ENCODE measurements at regions not wholly inside any gene's neighbourhood (a gene's known extent, or its start where the extent isn't known, plus 50 kb on each side); places are given as distances from the start of the nearest gene placed in this dataset.

- ChIA-PET POLR2A (ENCODE audit: unreplicated experiment) (no interaction called here), CTCF (no interaction called here)
- H2AK9ac ChIP-seq (replicated peaks; ENCODE audit: low read depth, low read length, poor library complexity) = no peak overlapping the region
- H3K56ac ChIP-seq (ENCODE audit: extremely low read depth, insufficient read depth, low read length) = no peak overlapping the region
- no peak overlapping the region for H2BK120ac ChIP-seq (ENCODE audit: low read depth, low read length)
- WGBS, 2 experiments (ENCODE audit: extremely low coverage in 2 of 2, insufficient read length in 1 of 2) = no CpG with 5 or more reads among the region's 10 CpGs
- no peak overlapping the region for H3K4ac ChIP-seq (ENCODE audit: low read depth, low read length)
- H2BK15ac ChIP-seq (ENCODE audit: low read depth, low read length) = no peak overlapping the region
- H4K20me1 ChIP-seq (ENCODE audit: insufficient read depth, low read length) = no peaks in the 10 kb centered on the region
- H3K36me3 ChIP-seq (ENCODE audit: control insufficient read depth, insufficient read depth, low read length) = no peaks in the 10 kb centered on the region
- H4K91ac ChIP-seq (ENCODE audit: insufficient read depth, low read depth, low read length) = no peak overlapping the region
- no peak for TF ChIP-seq BHLHE40 (IDR thresholded peaks at IDR 0.05; ENCODE audit: low read depth, low read length)
- TF ChIP-seq MAZ (IDR thresholded peaks at IDR 0.05; ENCODE audit: borderline replicate concordance, low read depth, low read length) = no peak
- no peak for TF ChIP-seq CEBPB (IDR thresholded peaks at IDR 0.05; ENCODE audit: low read depth, low read length)
- no peak for TF ChIP-seq RAD21 (IDR thresholded peaks at IDR 0.05; ENCODE audit: low read length)
- TF ChIP-seq RCOR1 (IDR thresholded peaks at IDR 0.05; ENCODE audit: insufficient replicate concordance, low read length) = no peak
- no peak for TF ChIP-seq CHD1 (IDR thresholded peaks at IDR 0.05; ENCODE audit: low read depth, low read length)
- no peak for TF ChIP-seq NFE2L2 (IDR thresholded peaks at IDR 0.05; ENCODE audit: low read depth, low read length)
- no peak for TF ChIP-seq MXI1 (IDR thresholded peaks at IDR 0.05; ENCODE audit: borderline replicate concordance, low read depth, low read length)
- TF ChIP-seq MAFK (IDR thresholded peaks at IDR 0.05; ENCODE audit: low read depth, low read length) = no peak
- no peak overlapping the region for H3K14ac ChIP-seq (replicated peaks; ENCODE audit: low read depth, low read length)
- no peak overlapping the region for H2BK5ac ChIP-seq (ENCODE audit: low read depth, low read length, poor library complexity, severe bottlenecking)
- intact Hi-C loops (cut with micrococcal nuclease) = no loop called here
- no peak overlapping the region for H4K8ac ChIP-seq (ENCODE audit: low read depth in 2 of 2, low read length in 2 of 2)
- no peaks in the 10 kb centered on the region for H3K79me1 ChIP-seq (ENCODE audit: low read depth in 1 of 2, low read length in 2 of 2)
- H3K4me3 ChIP-seq (ENCODE audit: insufficient read depth, low read depth, low read length) = no peak overlapping the region
- no peak for DNase-seq
- H3K9ac ChIP-seq (ENCODE audit: low read depth, low read length) = no peak overlapping the region
- H3K27me3 ChIP-seq (ENCODE audit: control insufficient read depth, insufficient read depth, low read length) = no peaks in the 10 kb centered on the region
- H3K27ac ChIP-seq (ENCODE audit: insufficient read depth, low read length) = no peak overlapping the region
- H2AK5ac ChIP-seq (ENCODE audit: low read depth, low read length) = no peak overlapping the region
- ATAC-seq (ENCODE audit: low read depth) = no peak
- no peak overlapping the region for H2BK20ac ChIP-seq (ENCODE audit: low read depth, low read length)
- no peaks in the 10 kb centered on the region for H3K9me1 ChIP-seq (ENCODE audit: insufficient read depth, low read length)
- H3K4me1 ChIP-seq (ENCODE audit: control insufficient read depth, insufficient read depth, low read length) = no peaks in the 10 kb centered on the region
- no TSS peak for BruUV-seq (replicated peaks)
- H3K23ac ChIP-seq (ENCODE audit: low read depth, low read length) = no peak overlapping the region
- no peak overlapping the region for H2AFZ ChIP-seq (replicated peaks; ENCODE audit: low read length, poor library complexity)
- peaks cover 58% of the 10 kb centered on the region for H3K9me3 ChIP-seq (ENCODE audit: control insufficient read depth, insufficient read depth, low read length)
- no peak overlapping the region for H3K18ac ChIP-seq (ENCODE audit: low read depth, low read length)
- H3K4me2 ChIP-seq (ENCODE audit: low read depth, low read length) = no peak overlapping the region
- H4K5ac ChIP-seq (ENCODE audit: low read depth, low read length) = no peak overlapping the region
- in situ Hi-C loops (cut with MboI; ENCODE audit: low sequenced_read_pairs) = no loop called here
- dilution Hi-C loops (cut with HindIII; ENCODE audit: low sequenced_read_pairs, unreplicated experiment) = no loop called here
These were observed 413.4 kb downstream of the BCL11B start for GRCh38 chr14:98858561-98858960.

All from IMR-90 (cell line).